Peyer's patch (tissue), 4 donors: ENCODE measurements at regions not wholly inside any gene's neighbourhood (a gene's known extent, or its start where the extent isn't known, plus 50 kb on each side); places are given as distances from the start of the nearest gene placed in this dataset.
"Not testable (repeated sequence)": the region's sequence is repeated elsewhere in the genome, so short reads cannot be mapped to it uniquely, and the experiment has no call there.

Source experiments
- DNase-seq, 3 donors: peaks; one replicate each; pipeline ENCODE4 v3.0.0-alpha.2; 2017 to 2019
- H3K27ac ChIP-seq, 4 donors: fragments of 200-600 bp; sonication (generic); one replicate each; pipeline ENCODE4 v1.5.1; 2016 to 2019
- H3K27me3 ChIP-seq, 2 donors: fragments of 200-600 bp; sonication (generic); one replicate each; pipeline ENCODE4 v1.5.1; 2019
- H3K36me3 ChIP-seq, 3 donors: fragments of 200-600 bp; sonication (generic); one replicate each; pipeline ENCODE4 v1.5.1; 2016 to 2019
- H3K4me1 ChIP-seq, 4 donors: fragments of 200-600 bp; sonication (generic); one replicate each; pipeline ENCODE4 v1.5.1; 2016 to 2019
- H3K4me3 ChIP-seq, 4 donors: fragments of 200-600 bp; sonication (generic); 1 replicate in 3 of 4; 2 replicates in 1 of 4; pipeline ENCODE4 v1.5.1; 2016 to 2019; ENCODE audit warnings: mild to moderate bottlenecking in 1 of 4
- H3K9me3 ChIP-seq, 4 donors: fragments of 200-600 bp; sonication (generic); one replicate each; pipeline ENCODE4 v1.5.1; 2016 to 2019; ENCODE audit warnings: mild to moderate bottlenecking in 1 of 4
- POLR2A ChIP-seq, 2 donors: fragments of 450-650 bp; IDR thresholded peaks; one replicate each; pipeline ENCODE4 v1.5.1; 2017; ENCODE audit warnings: antibody characterized with exemption in 2 of 2, mild to moderate bottlenecking in 2 of 2, moderate library complexity in 2 of 2
- TF ChIP-seq, protein P1 (sequence below), 6 experiments: fragments of 450-650 bp in 4 of 6; fragments of 200-600 bp in 2 of 6; sonication (generic) in 1 of 6; IDR thresholded peaks; one replicate each; pipeline ENCODE4 v1.5.1; 2017 to 2019; ENCODE audit warnings: antibody characterized with exemption in 6 of 6, mild to moderate bottlenecking in 3 of 6, moderate library complexity in 1 of 6

DNA sequence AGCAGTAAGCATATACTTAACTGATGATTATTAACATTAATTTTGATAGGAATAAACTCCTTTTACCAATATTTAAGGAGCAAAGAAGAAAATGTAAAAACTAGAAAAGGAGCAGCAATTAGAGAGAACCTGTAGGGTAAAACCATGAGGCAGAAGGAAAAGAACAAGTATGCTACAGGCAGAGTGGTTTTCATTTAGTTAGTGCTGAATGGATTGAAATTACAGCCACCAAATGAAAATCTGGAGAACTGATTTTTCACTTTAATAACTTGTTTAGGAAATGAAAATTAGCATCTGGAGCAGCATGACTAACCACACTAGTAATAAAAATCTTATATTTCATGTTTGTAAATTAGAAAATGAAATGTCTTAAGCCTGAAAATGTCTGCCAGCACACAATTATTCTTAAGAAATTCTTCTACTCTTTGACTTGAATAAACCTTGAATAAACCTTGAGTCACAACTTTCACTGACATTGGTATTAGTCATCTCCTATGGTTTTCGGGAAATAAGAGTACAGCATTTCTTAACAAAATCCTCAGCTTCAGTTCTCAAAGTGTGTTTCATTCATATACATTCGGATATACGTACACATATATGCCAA, 1504.9 kb upstream of the C9orf72 start:
- no peaks in the 10 kb centered on the region for H3K4me1 ChIP-seq
- no peak for DNase-seq
- no peak for TF ChIP-seq POLR2A (IDR thresholded peaks at IDR 0.05)
- TF ChIP-seq, protein P1, sequence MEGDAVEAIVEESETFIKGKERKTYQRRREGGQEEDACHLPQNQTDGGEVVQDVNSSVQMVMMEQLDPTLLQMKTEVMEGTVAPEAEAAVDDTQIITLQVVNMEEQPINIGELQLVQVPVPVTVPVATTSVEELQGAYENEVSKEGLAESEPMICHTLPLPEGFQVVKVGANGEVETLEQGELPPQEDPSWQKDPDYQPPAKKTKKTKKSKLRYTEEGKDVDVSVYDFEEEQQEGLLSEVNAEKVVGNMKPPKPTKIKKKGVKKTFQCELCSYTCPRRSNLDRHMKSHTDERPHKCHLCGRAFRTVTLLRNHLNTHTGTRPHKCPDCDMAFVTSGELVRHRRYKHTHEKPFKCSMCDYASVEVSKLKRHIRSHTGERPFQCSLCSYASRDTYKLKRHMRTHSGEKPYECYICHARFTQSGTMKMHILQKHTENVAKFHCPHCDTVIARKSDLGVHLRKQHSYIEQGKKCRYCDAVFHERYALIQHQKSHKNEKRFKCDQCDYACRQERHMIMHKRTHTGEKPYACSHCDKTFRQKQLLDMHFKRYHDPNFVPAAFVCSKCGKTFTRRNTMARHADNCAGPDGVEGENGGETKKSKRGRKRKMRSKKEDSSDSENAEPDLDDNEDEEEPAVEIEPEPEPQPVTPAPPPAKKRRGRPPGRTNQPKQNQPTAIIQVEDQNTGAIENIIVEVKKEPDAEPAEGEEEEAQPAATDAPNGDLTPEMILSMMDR (IDR thresholded peaks at IDR 0.05): no peak
- no peaks in the 10 kb centered on the region for H3K27me3 ChIP-seq
- no peaks in the 10 kb centered on the region for H3K36me3 ChIP-seq
- no peak overlapping the region for H3K27ac ChIP-seq
- H3K4me3 ChIP-seq: no peak overlapping the region
- H3K9me3 ChIP-seq: no peaks in the 10 kb centered on the region

DNA sequence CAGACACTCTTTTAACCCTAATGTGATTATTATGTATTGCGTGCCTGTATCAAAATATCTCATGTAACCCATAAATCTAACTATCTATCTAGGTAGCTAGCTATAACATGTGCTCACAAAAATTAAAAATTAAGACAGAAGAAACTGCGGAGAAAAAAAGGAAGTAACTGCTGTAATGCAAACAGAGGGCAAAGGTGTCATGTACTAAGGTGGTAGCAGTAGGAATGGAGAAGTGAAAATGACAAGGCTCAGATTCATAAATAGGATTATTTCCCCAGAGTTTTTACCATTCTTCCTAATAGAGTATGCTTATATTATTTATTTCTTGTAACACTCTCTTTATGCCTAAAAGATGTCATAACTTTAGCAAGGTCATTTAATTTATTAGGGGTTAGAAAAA, 1527.5 kb upstream of the C9orf72 start:
- Histone ChIP-seq H3K4me1 (no peaks in the 10 kb centered on the region), H3K36me3 (no peaks in the 10 kb centered on the region), H3K27ac (no peak overlapping the region), H3K27me3 (no peaks in the 10 kb centered on the region), H3K9me3 (no peaks in the 10 kb centered on the region), H3K4me3 (no peak overlapping the region)
- DNase-seq: no peak
- TF ChIP-seq, protein P1 (IDR thresholded peaks at IDR 0.05): no peak
- TF ChIP-seq POLR2A (IDR thresholded peaks at IDR 0.05): no peak

DNA sequence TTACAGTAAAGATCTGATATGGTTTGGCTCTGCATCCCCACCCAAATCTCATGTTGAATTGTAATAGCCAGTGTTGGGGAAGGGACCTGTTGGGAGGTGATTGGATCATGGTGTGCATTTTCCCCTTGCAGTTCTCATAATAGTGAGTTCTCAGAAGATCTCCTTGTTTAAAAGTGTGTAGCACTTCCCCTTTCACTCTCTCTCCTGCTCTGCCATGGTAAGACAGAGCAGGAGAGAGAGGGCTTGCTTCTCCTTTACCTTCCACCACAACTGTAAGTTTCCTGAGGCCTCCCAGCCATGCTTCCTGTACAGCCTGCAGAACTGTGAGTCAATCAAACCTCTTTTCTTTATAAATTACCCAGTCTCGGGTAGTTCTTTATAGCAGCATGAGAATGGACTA, 1530.9 kb upstream of the C9orf72 start:
- not testable (repeated sequence) for H3K9me3 ChIP-seq, H3K4me1 ChIP-seq, H3K27ac ChIP-seq, H3K27me3 ChIP-seq, H3K4me3 ChIP-seq, H3K36me3 ChIP-seq, DNase-seq

DNA sequence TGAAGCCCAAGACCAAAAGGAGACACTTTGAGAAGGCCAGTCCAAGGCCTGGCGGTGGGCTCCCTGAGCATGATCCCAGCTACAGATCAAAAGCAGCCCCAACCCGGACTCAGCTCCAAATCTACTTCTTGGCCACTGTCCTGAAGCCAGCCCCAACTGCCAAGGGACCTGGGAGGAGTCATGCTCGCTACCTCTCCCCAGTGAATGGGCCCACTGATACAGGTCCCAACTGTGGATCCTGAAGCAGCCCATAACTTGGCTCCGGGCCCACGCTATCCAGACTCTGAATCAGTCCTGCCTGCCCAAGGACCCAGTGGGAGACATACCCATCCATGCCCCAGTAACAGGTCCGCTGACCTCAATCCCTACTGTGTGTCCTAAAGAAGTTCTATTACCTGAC, 1545.3 kb upstream of the C9orf72 start:
- TF ChIP-seq, protein P1 (IDR thresholded peaks at IDR 0.05): no peak
- no peak for TF ChIP-seq POLR2A (IDR thresholded peaks at IDR 0.05)
- no peak overlapping the region for H3K27ac ChIP-seq
- H3K36me3 ChIP-seq: no peaks in the 10 kb centered on the region
- no peak overlapping the region for H3K4me3 ChIP-seq
- H3K9me3 ChIP-seq: no peaks in the 10 kb centered on the region
- no peaks in the 10 kb centered on the region for H3K4me1 ChIP-seq
- H3K27me3 ChIP-seq: no peaks in the 10 kb centered on the region
- DNase-seq: no peak

DNA sequence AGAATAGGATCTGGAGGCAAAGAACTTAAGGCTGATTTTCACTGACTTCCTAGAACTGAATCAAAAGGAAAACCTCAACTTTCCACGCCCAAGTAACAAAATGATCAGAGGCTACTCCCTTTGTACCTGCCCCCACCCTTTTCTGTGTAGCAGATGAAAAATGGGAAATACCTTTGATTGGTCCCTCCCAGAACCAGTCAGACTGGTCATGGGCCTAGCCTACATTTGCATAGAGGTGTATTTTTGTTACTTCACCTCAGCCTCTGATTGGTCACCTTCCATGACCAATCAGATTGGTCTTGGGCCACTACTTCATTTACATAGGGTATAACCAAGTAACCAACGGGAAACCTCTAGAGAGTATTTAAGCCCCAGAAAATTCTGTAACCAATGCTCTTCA, 1553.5 kb upstream of the C9orf72 start:
- no peak for TF ChIP-seq POLR2A (IDR thresholded peaks at IDR 0.05)
- TF ChIP-seq, protein P1 (IDR thresholded peaks at IDR 0.05): no peak

DNA sequence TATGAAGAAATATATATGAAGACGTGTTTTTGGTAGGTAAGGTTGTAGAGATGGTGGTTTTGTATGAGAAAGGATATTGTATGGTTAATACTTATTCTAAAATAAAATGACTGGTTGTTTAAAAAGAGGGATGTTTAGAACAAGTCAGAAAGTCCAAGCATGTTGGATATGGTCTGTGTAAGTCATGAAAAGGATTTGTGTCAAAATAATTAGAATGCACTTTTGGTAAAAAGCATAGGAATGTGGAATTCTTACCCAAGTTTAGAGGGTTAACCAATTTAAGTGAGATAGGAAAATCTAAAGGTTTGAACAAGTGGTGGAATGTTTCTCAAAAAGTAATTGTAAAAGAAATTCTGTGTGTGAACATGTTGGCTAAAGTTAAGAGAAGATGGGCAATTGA, 1556.5 kb upstream of the C9orf72 start:
- Histone ChIP-seq H3K9me3 (no peaks in the 10 kb centered on the region), H3K4me3 (no peak overlapping the region), H3K27ac (no peak overlapping the region), H3K27me3 (no peaks in the 10 kb centered on the region), H3K36me3 (no peaks in the 10 kb centered on the region), H3K4me1 (no peaks in the 10 kb centered on the region)
- TF ChIP-seq POLR2A (IDR thresholded peaks at IDR 0.05): no peak
- TF ChIP-seq, protein P1 (IDR thresholded peaks at IDR 0.05): no peak
- DNase-seq: no peak

More for the DNA sequence above, 1553.5 kb upstream of the C9orf72 start:
- H3K4me1 ChIP-seq: no peaks in the 10 kb centered on the region
- H3K4me3 ChIP-seq: no peak overlapping the region
- H3K9me3 ChIP-seq: no peaks in the 10 kb centered on the region
- H3K36me3 ChIP-seq: no peaks in the 10 kb centered on the region
- no peak overlapping the region for H3K27ac ChIP-seq
- no peak for DNase-seq
- H3K27me3 ChIP-seq: no peaks in the 10 kb centered on the region
